ENCODE measurements at regions not wholly inside any gene's neighbourhood (a gene's known extent, or its start where the extent isn't known, plus 50 kb on each side); places are given as distances from the start of the nearest gene placed in this dataset.

DNA sequence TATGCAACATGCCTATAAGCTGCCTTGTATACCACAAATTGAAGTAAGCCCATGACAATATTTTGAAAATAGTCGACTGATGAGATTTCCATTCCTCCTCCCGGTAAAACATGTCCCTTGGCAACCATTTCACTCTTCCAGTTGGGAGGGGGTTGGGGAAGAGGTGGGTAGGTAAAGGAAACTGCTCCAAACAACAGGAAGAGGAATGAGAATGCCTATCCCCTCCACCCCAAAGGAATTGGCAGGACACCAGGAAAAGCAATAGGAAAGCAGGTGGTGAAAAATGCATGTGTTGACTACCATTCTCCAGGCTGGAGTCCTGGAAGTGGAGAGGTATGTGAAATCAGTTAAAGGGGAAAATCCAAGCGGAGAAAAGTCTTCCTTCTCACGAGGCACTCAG lies 455.9 kb upstream of the PSMD7 start:
- no peak for TF ChIP-seq POLR2A (IDR thresholded peaks at IDR 0.05)
- TF ChIP-seq EP300 (IDR thresholded peaks at IDR 0.05), result no peak
- no peak for TF ChIP-seq POLR2AphosphoS5 (IDR thresholded peaks at IDR 0.05)
- TF ChIP-seq, protein P1, sequence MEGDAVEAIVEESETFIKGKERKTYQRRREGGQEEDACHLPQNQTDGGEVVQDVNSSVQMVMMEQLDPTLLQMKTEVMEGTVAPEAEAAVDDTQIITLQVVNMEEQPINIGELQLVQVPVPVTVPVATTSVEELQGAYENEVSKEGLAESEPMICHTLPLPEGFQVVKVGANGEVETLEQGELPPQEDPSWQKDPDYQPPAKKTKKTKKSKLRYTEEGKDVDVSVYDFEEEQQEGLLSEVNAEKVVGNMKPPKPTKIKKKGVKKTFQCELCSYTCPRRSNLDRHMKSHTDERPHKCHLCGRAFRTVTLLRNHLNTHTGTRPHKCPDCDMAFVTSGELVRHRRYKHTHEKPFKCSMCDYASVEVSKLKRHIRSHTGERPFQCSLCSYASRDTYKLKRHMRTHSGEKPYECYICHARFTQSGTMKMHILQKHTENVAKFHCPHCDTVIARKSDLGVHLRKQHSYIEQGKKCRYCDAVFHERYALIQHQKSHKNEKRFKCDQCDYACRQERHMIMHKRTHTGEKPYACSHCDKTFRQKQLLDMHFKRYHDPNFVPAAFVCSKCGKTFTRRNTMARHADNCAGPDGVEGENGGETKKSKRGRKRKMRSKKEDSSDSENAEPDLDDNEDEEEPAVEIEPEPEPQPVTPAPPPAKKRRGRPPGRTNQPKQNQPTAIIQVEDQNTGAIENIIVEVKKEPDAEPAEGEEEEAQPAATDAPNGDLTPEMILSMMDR (IDR thresholded peaks at IDR 0.05), result no peak
- WGBS, result 72% methylated on average over 4 of the region's 4 CpGs

GRCh38 chr16:73831220-73831619 lies 465.4 kb upstream of the PSMD7 start:
- TF ChIP-seq POLR2AphosphoS5 (IDR thresholded peaks at IDR 0.05) (no peak), EP300 (IDR thresholded peaks at IDR 0.05) (no peak), POLR2A (IDR thresholded peaks at IDR 0.05) (no peak)
- TF ChIP-seq, protein P1 (IDR thresholded peaks at IDR 0.05), result no peak
- Histone ChIP-seq H3K4me1 (no peaks in the 10 kb centered on the region), H3K9me3 (no peaks in the 10 kb centered on the region), H3K27ac (no peak overlapping the region), H3K36me3 (no peaks in the 10 kb centered on the region), H3K27me3 (no peaks in the 10 kb centered on the region), H3K4me3 (no peak overlapping the region)
- no peak for DNase-seq (ENCODE audit: low spot score in 2 of 2)
- WGBS, result 74% methylated on average over 8 of the region's 8 CpGs

More for the DNA sequence above, 455.9 kb upstream of the PSMD7 start:
- no peaks in the 10 kb centered on the region for H3K27me3 ChIP-seq
- no peaks in the 10 kb centered on the region for H3K4me1 ChIP-seq
- H3K9me3 ChIP-seq, result no peaks in the 10 kb centered on the region
- no peaks in the 10 kb centered on the region for H3K36me3 ChIP-seq
- no peak overlapping the region for H3K27ac ChIP-seq
- DNase-seq (ENCODE audit: low spot score in 2 of 2), result no peak
- H3K4me3 ChIP-seq, result no peak overlapping the region

DNA sequence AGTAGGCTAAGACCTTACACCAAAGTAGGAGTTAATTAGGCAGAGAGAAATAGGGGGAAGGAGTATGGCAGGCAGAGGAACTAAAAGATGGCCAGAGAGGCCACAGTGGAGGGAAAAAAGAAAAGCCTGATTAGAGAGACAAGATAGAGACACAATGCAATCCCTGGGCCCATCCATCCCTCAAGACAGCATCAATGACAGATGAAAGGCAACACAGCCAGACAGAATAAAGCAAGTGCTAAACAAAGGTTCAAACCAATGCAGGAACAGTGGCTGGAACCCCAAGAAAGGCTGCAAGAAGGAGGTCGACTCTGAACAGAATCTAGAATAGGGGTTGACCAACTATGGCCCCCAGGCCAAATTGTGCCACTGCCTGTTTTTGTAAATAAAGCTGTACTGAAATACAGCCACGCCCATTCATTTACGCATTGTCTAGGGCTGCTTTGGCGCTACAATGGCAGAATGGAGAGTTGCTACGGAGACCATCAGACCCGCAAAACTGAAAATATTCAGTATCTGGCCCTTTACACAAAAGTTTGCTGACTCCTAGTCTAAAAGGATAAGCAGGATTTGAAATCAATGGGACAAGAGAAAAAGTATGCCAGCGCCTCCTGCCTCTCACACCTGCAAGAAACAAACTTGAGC lies 473.3 kb upstream of the PSMD7 start:
- Histone ChIP-seq H3K4me1 (no peaks in the 10 kb centered on the region), H3K27me3 (no peaks in the 10 kb centered on the region), H3K27ac (no peak overlapping the region), H3K36me3 (no peaks in the 10 kb centered on the region), H3K4me3 (no peak overlapping the region), H3K9me3 (no peaks in the 10 kb centered on the region)
- WGBS, result 88% methylated on average over 7 of the region's 7 CpGs
- no peak for DNase-seq (ENCODE audit: low spot score in 2 of 2)
- TF ChIP-seq POLR2A (IDR thresholded peaks at IDR 0.05) (no peak), POLR2AphosphoS5 (IDR thresholded peaks at IDR 0.05) (no peak)
- TF ChIP-seq, protein P1 (IDR thresholded peaks at IDR 0.05), result no peak

- 74% methylated on average over 13 of the region's 13 CpGs for WGBS
- no peak for TF ChIP-seq EP300 (IDR thresholded peaks at IDR 0.05)
- TF ChIP-seq, protein P1 (IDR thresholded peaks at IDR 0.05), result no peak
- H3K36me3 ChIP-seq, result no peaks in the 10 kb centered on the region
Observed at GRCh38 chr16:73817526-73818324, 478.9 kb upstream of the PSMD7 start.

GRCh38 chr16:73813527-73813926 lies 483.1 kb upstream of the PSMD7 start:
- WGBS, result 64% methylated on average over 7 of the region's 7 CpGs
- Histone ChIP-seq H3K9me3 (no peaks in the 10 kb centered on the region), H3K27me3 (no peaks in the 10 kb centered on the region), H3K36me3 (no peaks in the 10 kb centered on the region), H3K4me1 (no peaks in the 10 kb centered on the region), H3K27ac (no peak overlapping the region), H3K4me3 (no peak overlapping the region)
- no peak for DNase-seq (ENCODE audit: low spot score in 2 of 2)
- TF ChIP-seq, protein P1 (IDR thresholded peaks at IDR 0.05), result no peak
- no peak for TF ChIP-seq POLR2AphosphoS5 (IDR thresholded peaks at IDR 0.05)
- TF ChIP-seq EP300 (IDR thresholded peaks at IDR 0.05), result no peak
- no peak for TF ChIP-seq POLR2A (IDR thresholded peaks at IDR 0.05)

More at GRCh38 chr16:73817526-73818324, 478.9 kb upstream of the PSMD7 start:
- DNase-seq (ENCODE audit: low spot score in 2 of 2), result no peak
- no peaks in the 10 kb centered on the region for H3K9me3 ChIP-seq
- H3K4me1 ChIP-seq, result no peaks in the 10 kb centered on the region
- H3K27me3 ChIP-seq, result no peaks in the 10 kb centered on the region
- H3K4me3 ChIP-seq, result no peak overlapping the region
- no peak overlapping the region for H3K27ac ChIP-seq

All from suprapubic skin (tissue), 4 donors.